SU-DHL-6 (cell line): ENCODE measurements at regions not wholly inside any gene's neighbourhood (a gene's known extent, or its start where the extent isn't known, plus 50 kb on each side); places are given as distances from the start of the nearest gene placed in this dataset.

Experiments
- H2AFZ ChIP-seq: fragments of 200-600 bp; sonication (generic); 2 replicates; pipeline ENCODE4 v1.6.1; 2014; ENCODE audit warnings: low read depth, mild to moderate bottlenecking, moderate library complexity, mixed read lengths, antibody characterized with exemption, low read length; ENCODE audit not compliant: severe bottlenecking
- H3F3A ChIP-seq: fragments of 200-600 bp; shearing (Covaris generic); 2 replicates; pipeline ENCODE4 v1.6.0; 2016; ENCODE audit warnings: antibody characterized with exemption, mild to moderate bottlenecking; ENCODE audit not compliant: insufficient read depth
- H3K27ac ChIP-seq: fragments of 200-600 bp; sonication (generic); 2 replicates; pipeline ENCODE4 v1.5.1; 2016; ENCODE audit warnings: low read depth, mild to moderate bottlenecking, low read length, moderate library complexity, mixed read lengths
- H3K27me3 ChIP-seq: fragments of 200-600 bp; sonication (generic), shearing (Covaris generic); 2 replicates; pipeline ENCODE4 v1.6.0; 2014; ENCODE audit warnings: mild to moderate bottlenecking, low read length
- H3K36me3 ChIP-seq: fragments of 200-600 bp; sonication (generic); 2 replicates; pipeline ENCODE4 v1.6.1; 2014; ENCODE audit warnings: mild to moderate bottlenecking, low read length, mixed read lengths
- H3K4me2 ChIP-seq: fragments of 300-600, 200-600 bp; shearing (Covaris generic), sonication (generic); 2 replicates; pipeline ENCODE4 v1.6.0; 2014; ENCODE audit warnings: low read length, low read depth, mild to moderate bottlenecking; ENCODE audit not compliant: poor library complexity, severe bottlenecking
- H3K4me3 ChIP-seq: fragments of 200-600 bp; sonication (generic); 2 replicates; pipeline ENCODE4 v1.5.1; 2014; ENCODE audit warnings: antibody characterized with exemption, low read length, mild to moderate bottlenecking, mixed read lengths; ENCODE audit not compliant: insufficient read depth, poor library complexity, severe bottlenecking
- H3K79me2 ChIP-seq: fragments of 200-600 bp; sonication (generic); 2 replicates; pipeline ENCODE4 v1.6.1; 2014; ENCODE audit warnings: mild to moderate bottlenecking, low read length, moderate library complexity; ENCODE audit not compliant: insufficient read depth
- H3K9ac ChIP-seq: fragments of 200-600 bp; sonication (generic); 2 replicates; pipeline ENCODE4 v1.7.0; 2014; ENCODE audit warnings: mild to moderate bottlenecking, low read length
- H3K9me2 ChIP-seq: fragments of 200-600 bp; sonication (generic); replicated peaks from 2 replicates; pipeline ENCODE4 v1.6.1; 2014; ENCODE audit warnings: low read length; ENCODE audit not compliant: insufficient read depth
- H3K9me3 ChIP-seq: fragments of 200-600 bp; sonication (generic); 2 replicates; pipeline ENCODE4 v1.6.1; 2014; ENCODE audit warnings: low read length, mixed read lengths; ENCODE audit not compliant: insufficient read depth
- H4K20me1 ChIP-seq: fragments of 200-600 bp; sonication (generic); 2 replicates; pipeline ENCODE4 v1.6.1; 2014; ENCODE audit warnings: low read depth, mild to moderate bottlenecking, antibody characterized with exemption, low read length, moderate library complexity, mixed read lengths
- EZH2phosphoT487 ChIP-seq: fragments of 200-600 bp; sonication (generic), shearing (Covaris generic); conservative IDR thresholded peaks from 2 replicates; pipeline ENCODE4 v1.6.1; 2018; ENCODE audit warnings: mild to moderate bottlenecking, antibody characterized with exemption, low read length, moderate library complexity, mixed read lengths
- TF ChIP-seq, protein P1 (sequence below): fragments of 200-600 bp; sonication (generic); IDR thresholded peaks from one replicate; pipeline ENCODE4 v1.5.1; 2017; ENCODE audit warnings: antibody characterized with exemption, mild to moderate bottlenecking, low read length, moderate library complexity; ENCODE audit not compliant: insufficient read depth, poor library complexity, severe bottlenecking

DNA sequence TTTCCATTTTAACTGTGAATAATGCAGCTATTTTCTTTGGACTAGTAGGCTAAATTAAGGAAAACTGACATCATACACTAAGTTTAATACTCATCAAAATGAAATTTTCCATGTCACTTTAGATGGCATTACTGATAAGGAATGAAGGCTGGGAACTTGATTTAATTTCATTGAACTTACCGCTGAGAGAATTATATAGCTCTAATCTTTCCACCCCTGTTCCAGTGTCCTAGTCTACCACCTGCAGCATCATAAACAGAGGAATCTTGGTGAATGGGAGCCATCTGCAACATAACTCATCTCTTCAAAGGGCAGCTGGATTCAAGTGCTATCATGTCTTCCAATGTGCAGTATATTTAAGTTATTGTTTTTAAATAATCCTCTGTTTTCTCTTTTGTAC is 1395.2 kb downstream of the EPHA7 start:
- Histone ChIP-seq H3F3A (no peaks in the 10 kb centered on the region), H3K4me2 (no peak overlapping the region), H4K20me1 (no peaks in the 10 kb centered on the region), H3K9ac (no peak overlapping the region), H2AFZ (no peak overlapping the region), H3K27ac (no peak overlapping the region), H3K4me3 (no peak overlapping the region), H3K36me3 (no peaks in the 10 kb centered on the region), H3K9me2 (no peaks in the 10 kb centered on the region), H3K27me3 (no peaks in the 10 kb centered on the region), H3K9me3 (no peaks in the 10 kb centered on the region), H3K79me2 (no peaks in the 10 kb centered on the region)
- TF ChIP-seq EZH2phosphoT487 = no peak
- TF ChIP-seq, protein P1, sequence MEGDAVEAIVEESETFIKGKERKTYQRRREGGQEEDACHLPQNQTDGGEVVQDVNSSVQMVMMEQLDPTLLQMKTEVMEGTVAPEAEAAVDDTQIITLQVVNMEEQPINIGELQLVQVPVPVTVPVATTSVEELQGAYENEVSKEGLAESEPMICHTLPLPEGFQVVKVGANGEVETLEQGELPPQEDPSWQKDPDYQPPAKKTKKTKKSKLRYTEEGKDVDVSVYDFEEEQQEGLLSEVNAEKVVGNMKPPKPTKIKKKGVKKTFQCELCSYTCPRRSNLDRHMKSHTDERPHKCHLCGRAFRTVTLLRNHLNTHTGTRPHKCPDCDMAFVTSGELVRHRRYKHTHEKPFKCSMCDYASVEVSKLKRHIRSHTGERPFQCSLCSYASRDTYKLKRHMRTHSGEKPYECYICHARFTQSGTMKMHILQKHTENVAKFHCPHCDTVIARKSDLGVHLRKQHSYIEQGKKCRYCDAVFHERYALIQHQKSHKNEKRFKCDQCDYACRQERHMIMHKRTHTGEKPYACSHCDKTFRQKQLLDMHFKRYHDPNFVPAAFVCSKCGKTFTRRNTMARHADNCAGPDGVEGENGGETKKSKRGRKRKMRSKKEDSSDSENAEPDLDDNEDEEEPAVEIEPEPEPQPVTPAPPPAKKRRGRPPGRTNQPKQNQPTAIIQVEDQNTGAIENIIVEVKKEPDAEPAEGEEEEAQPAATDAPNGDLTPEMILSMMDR = no peak

DNA sequence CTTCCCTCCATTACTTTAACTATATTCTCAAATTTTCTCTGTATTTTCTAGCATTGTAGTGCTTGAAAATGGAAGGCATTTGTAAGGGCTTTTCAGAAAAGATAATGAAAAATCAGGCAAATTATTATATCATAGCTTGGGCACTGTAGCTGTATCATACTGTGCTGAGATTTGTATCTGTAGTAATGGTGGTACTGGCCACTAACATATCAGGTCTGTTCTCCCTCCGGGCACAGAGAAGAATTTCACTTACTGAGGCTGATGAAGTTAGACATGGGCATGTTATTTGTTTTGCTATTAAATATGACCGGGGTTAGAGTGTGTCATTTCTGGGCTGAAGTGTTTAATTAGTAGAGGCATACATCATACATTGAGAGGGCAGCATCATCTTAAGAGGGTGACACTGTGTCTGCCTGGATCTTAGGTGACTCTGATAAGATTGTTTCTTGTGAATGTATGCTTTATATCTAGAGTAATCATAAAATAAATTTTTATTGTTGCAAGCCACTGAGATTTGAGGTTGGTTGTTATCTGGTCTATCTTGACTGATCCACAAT is 1395.9 kb downstream of the EPHA7 start:
- no peak overlapping the region for H2AFZ ChIP-seq
- H3K4me2 ChIP-seq = no peak overlapping the region
- no peaks in the 10 kb centered on the region for H3K9me3 ChIP-seq
- no peak overlapping the region for H3K9ac ChIP-seq
- no peak overlapping the region for H3K4me3 ChIP-seq
- H3K27ac ChIP-seq = no peak overlapping the region
- no peaks in the 10 kb centered on the region for H3F3A ChIP-seq
- no peaks in the 10 kb centered on the region for H3K79me2 ChIP-seq
- no peaks in the 10 kb centered on the region for H4K20me1 ChIP-seq
- no peaks in the 10 kb centered on the region for H3K36me3 ChIP-seq
- TF ChIP-seq, protein P1 = no peak
- TF ChIP-seq EZH2phosphoT487 = no peak
- no peaks in the 10 kb centered on the region for H3K27me3 ChIP-seq
- no peaks in the 10 kb centered on the region for H3K9me2 ChIP-seq

DNA sequence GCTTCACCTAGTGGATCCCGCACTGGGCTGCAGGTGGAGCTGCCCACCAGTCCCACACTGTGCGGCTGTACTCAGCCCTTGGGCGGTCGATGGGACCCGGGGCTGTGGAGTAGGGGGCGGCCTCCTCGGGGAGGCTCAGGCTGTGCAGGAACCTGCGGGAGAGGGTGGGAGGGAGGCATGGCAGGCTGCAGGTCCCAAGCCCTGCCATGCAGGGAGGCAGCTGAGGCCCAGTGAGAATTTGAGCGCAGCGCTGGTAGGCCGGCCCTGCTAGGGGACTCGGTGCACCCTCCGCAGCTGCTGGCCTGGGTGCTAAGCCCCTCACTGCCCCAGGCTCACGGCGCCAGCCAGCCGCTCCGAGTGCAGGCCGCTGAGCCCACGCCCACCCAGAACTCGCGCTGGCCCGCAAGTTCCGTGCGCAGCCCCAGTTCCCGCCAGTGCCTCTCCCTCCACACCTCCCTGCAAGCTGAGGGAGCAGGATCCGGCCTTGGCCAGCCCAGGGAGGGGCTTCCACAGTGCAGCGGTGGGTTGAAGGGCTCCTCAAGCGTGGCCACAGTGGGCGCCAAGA is 1407.6 kb downstream of the EPHA7 start:
- TF ChIP-seq, protein P1 = no peak
- no peak for TF ChIP-seq EZH2phosphoT487
- no peaks in the 10 kb centered on the region for H4K20me1 ChIP-seq
- no peak overlapping the region for H3K27ac ChIP-seq
- no peak overlapping the region for H2AFZ ChIP-seq
- H3K9me2 ChIP-seq = no peaks in the 10 kb centered on the region
- H3K9ac ChIP-seq = no peak overlapping the region
- no peaks in the 10 kb centered on the region for H3K9me3 ChIP-seq
- H3K27me3 ChIP-seq = no peaks in the 10 kb centered on the region
- H3K36me3 ChIP-seq = no peaks in the 10 kb centered on the region
- H3K4me2 ChIP-seq = no peak overlapping the region
- H3K79me2 ChIP-seq = no peaks in the 10 kb centered on the region
- H3F3A ChIP-seq = no peaks in the 10 kb centered on the region
- H3K4me3 ChIP-seq = no peak overlapping the region
